CD4-positive, alpha-beta T cell treated with Interleukin-17A for 4 hours (primary cell): ENCODE measurements at regions not wholly inside any gene's neighbourhood (a gene's known extent, or its start where the extent isn't known, plus 50 kb on each side); places are given as distances from the start of the nearest gene placed in this dataset.

ENCODE experiments used
- DNase-seq: peaks from one replicate; pipeline ENCODE4 v3.0.0-alpha.2; 2020; ENCODE audit warnings: mixed read lengths

- DNase-seq: no peak
Observed at GRCh38 chr16:9536905-9537304, 445.5 kb downstream of the HAPSTR1 start.

- DNase-seq: no peak
Observed at GRCh38 chr16:9539346-9539745, 447.9 kb downstream of the HAPSTR1 start.

GRCh38 chr16:9541723-9542122 is 450.3 kb downstream of the HAPSTR1 start:
- no peak for DNase-seq

GRCh38 chr16:9542165-9542755 is 450.8 kb downstream of the HAPSTR1 start:
- DNase-seq: no peak

- DNase-seq: no peak
Observed at GRCh38 chr16:9545522-9546437, 454.3 kb downstream of the HAPSTR1 start.

GRCh38 chr16:9546438-9546786 is 455.0 kb downstream of the HAPSTR1 start:
- DNase-seq: no peak

- DNase-seq: no peak
Observed at GRCh38 chr16:9549487-9549886, 458.0 kb downstream of the HAPSTR1 start.

- no peak for DNase-seq
Observed at GRCh38 chr16:9555051-9555450, 463.6 kb downstream of the HAPSTR1 start.

GRCh38 chr16:9556949-9557665 is 465.7 kb downstream of the HAPSTR1 start:
- no peak for DNase-seq

- DNase-seq: no peak
Observed at GRCh38 chr16:9557713-9558112, 466.3 kb downstream of the HAPSTR1 start.

GRCh38 chr16:9566099-9566498 is 474.7 kb downstream of the HAPSTR1 start:
- DNase-seq: no peak

- no peak for DNase-seq
Observed at GRCh38 chr16:9567666-9568065, 476.2 kb downstream of the HAPSTR1 start.

GRCh38 chr16:9568261-9568660 is 476.8 kb downstream of the HAPSTR1 start:
- no peak for DNase-seq

GRCh38 chr16:9570521-9570920 is 479.1 kb downstream of the HAPSTR1 start:
- no peak for DNase-seq

- DNase-seq: no peak
Observed at GRCh38 chr16:9578459-9578858, 487.0 kb downstream of the HAPSTR1 start.

GRCh38 chr16:9580025-9580424 is 488.6 kb downstream of the HAPSTR1 start:
- DNase-seq: no peak

GRCh38 chr16:9593440-9593839 is 502.0 kb downstream of the HAPSTR1 start:
- no peak for DNase-seq

GRCh38 chr16:9594047-9594446 is 502.6 kb downstream of the HAPSTR1 start:
- no peak for DNase-seq

- no peak for DNase-seq
Observed at GRCh38 chr16:9594946-9595345, 503.5 kb downstream of the HAPSTR1 start.

- DNase-seq: no peak
Observed at GRCh38 chr16:9595393-9595792, 503.9 kb downstream of the HAPSTR1 start.

- no peak for DNase-seq
Observed at GRCh38 chr16:9596788-9597187, 505.3 kb downstream of the HAPSTR1 start.

- DNase-seq: no peak
Observed at GRCh38 chr16:9597967-9598730, 506.7 kb downstream of the HAPSTR1 start.

GRCh38 chr16:9598731-9599083 is 507.3 kb downstream of the HAPSTR1 start:
- no peak for DNase-seq
